Mucosa of gallbladder (tissue), 1 donor: ENCODE measurements at regions not wholly inside any gene's neighbourhood (a gene's known extent, or its start where the extent isn't known, plus 50 kb on each side); places are given as distances from the start of the nearest gene placed in this dataset.
"Not testable (repeated sequence)": the region's sequence is repeated elsewhere in the genome, so short reads cannot be mapped to it uniquely, and the experiment has no call there.

Experiments used
- DNase-seq: peaks from one replicate; pipeline ENCODE4 v3.0.0-alpha.2; 2020; ENCODE audit warnings: low spot score
- donor health status: DM: no; HTN: no; CAD: no.

DNA sequence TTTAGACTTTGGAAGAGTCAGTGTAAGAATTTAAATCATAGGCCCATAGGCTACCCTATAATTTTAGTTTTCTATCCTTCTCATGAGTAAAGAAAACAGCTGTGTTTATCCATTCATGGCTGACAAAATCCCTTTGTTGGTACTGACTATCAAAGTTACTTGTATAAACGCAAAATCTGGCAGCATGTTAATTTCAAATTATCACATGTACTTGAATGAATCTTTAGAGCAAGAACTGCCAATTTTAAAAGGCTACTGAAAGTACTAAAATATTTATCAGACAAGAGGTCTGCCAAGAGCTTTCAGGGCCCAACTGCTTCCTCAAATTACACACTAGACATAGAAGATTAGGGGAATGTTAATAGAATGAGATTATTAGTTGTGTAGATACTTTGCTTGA, 66.6 kb downstream of the MYL12B start:
- DNase-seq: no peak

DNA sequence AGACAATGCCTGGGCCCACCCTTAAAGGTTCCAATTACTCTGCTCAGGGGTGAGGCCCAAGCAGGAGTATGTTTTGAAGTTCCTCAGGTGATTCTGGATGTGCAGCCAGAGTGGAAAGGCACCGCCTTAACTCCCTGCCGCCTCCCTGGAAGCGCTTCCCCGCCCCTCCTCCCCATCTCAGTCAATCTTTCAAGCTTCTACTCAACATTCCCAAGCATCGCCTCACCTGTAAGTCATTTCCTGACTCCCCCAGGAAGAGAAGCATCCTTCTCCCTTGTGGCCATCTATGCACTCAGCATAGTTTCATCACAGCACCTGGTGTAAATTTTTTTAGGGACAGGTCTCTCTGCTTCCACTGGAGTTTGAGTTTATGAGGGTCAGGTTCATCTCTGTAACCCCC, 67.5 kb downstream of the MYL12B start:
- DNase-seq: no peak

DNA sequence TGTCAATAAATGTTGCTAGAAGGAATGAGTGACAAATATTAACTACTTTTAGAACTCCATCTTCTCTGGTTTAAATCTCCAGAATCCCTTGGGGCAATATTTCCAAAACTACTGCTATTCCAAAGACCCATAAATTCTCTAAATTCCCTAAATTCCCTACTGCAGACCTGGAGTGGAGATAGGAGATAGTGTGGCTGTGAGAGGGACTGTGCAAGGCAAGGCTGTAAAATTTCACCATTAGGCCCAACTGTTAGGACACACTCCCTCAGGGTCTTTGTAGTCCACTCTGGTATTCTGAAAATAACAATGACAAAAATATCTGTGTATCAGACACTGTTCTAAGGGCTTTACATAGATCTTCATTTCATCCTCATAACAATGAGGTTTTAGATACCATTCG, 67.9 kb downstream of the MYL12B start:
- no peak for DNase-seq

DNA sequence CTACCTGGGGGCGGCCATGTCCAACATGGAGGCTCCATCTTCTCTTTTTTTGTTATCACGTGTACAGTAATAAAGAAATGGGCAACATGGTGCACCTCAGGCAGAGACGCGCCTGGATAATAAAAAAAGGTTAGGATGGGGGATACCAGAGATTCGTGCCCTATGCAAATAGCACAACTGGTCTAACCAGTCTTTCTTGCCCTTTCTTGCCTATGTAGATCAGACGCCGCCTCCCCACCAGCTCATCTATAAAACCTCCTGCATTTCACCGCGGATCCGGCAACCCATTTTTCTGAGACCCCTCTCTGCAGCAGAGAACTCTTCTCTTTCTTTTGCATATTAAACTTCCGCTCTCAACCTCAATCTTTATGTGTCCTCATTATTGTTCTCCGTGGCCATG, 68.7 kb downstream of the MYL12B start:
- peak; percentile 12 for DNase-seq

DNA sequence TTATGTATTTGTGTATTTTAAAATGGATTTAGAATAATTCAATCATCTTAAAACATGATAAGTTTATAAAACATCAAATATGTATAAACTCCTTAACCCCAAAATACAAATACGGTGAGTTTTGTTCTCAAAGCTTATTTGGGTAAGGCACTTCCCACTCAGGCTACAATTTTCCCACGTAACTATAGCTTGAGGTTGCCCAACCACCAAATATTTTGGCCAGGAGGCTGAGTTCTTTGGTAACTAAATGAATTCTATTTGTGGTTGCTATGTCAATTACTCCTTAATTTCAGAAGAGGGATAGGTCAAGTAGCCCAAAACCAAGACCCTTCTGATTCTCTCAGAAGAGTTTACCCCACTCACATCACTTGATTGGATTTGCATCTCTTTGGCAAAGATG, 70.4 kb downstream of the MYL12B start:
- no peak for DNase-seq

DNA sequence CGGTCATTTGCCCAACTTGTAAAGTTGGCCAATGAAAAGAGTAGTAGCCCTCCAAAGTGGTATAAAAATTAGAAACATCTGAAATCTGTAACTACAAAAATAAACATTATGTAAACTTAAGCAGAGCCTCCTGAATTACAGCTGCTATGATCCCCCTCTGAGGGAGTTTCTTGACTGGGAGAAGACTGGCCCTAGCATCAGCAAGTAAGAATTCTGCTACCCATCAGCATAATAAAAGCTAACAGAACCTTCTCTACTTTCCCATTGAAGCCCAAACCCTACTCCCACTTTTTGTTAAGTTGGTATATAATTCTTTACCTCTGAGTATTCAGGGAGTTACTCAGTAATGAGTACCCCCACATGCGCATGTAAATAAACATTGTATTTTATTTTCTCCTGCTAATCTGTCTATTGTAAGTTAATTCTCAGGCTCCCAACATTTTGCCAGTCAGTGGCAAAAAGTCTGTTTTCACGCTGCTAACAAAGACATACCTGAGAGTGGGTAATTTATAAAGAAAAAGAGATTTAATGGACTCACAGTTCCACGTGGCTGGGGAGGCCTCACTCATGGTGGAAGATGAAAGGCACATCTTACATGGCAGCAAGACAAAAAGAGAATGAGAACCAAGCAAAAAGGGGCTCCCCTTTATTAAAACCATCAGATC, 71.3 kb downstream of the MYL12B start:
- no peak for DNase-seq

DNA sequence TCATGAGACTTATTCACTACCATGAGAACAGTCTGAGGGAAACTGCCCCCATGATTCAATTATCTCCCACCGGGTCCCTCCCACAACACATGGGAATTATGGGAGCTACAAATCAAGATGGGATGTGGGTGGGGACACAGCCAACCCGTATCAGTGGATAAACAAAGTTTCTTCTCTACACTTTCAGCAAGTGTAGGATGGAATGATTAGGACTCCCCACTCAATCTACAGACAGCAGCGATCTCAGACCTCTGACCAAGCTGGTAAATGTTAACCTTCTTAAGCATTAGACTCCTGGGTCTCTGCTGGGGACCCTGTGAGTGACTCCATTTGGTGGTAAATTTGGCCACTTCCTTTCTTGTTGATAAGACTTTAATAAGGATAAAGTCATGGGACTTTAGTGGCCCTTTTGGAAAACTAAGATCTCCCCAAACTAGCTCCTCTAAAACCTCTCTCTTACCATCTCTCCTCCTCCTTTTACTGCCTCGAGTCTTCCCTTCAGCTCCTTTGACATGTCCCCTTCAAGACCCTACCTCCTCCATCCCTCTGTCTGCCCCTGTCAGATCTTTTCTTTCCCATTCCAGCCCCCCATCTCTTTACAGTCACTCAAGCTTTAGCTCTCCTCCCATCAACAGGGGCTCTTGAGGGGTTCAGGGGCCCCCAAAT, 71.9 kb downstream of the MYL12B start:
- DNase-seq: no peak

DNA sequence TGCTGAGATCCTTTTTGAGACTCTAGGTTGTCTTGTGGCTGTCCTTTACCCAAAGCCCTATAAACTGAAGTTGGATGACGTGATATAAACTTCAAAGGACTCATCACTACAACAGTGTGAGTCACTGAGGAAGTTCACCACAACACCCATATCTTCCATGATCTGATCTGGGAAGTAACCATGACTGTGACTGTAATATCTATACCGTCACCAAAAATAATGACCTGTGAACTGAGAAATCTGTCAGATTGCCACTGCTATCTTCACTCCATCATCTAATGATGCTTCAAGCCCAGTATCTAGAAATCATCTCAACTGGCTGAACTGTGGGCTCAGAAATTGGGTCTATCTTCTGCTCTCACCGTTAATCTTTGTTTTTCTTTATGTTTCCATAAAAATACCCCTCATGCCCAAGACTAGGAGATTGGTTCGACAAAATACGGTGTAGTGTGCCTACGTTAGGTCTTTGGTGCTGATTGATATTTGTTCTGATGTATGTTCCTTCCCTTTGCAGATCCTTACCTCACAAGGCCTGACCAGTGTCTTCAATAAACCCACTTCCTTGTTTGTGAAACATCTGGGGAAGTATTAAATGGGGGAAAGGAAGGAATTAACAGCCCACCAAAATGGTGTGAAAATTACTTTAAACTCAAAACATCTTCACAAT, 78.2 kb downstream of the MYL12B start:
- DNase-seq: no peak

DNA sequence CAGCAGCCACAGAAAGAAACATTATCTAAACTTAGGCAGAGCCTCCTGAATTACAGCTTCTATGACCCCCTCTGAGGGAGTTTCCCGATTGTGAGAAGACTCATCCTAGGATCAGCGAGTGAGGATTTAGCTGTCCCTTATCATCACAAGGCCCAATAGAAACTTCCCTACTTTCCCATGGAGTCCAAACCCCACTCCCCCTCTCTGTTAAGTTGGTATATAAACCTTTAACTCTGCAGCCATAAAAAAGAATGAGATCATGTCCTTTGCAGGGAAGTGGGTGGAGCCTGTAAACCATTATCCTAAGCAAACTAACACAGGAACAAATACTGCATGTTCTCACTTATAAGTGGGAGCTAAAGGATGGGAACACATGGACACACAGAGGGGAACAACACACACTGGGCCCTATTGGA, 78.8 kb downstream of the MYL12B start:
- DNase-seq: no peak

DNA sequence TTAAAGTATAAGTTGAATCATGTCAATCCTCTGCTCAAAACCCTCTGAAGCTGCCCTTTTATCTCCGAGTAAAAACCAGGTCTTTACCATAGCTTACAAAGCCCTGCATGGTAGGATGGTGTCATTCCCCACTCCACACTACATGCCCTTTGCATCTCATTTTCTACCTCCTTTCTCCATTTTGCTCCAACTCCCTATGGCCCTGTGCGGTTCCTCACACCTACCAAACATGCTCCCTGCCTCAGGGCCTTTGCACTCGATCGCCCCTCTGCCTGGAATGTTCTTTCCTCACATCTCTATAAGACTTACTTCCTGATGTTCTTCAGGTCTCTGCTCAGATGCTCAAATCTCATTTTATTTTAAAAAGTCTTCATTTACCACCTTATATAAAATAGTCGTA, 80.7 kb downstream of the MYL12B start:
- no peak for DNase-seq

DNA sequence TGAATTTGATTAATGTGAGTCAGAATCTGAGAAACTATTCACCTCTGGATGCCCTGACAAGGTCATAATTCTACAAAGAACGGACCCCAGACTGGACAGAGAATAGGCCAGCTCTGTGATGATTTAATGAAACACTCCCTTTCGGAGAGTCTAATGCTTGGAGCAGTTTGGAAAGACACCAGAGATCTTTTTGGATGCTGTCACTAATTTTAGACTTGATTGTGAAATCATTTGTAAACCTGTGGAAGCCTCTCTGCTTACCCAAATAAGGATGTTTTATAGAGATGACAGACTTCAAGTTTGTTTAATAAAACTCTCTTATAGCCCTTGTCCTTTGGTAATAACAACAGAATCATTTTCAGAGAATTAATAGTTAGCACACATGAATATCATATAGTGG, 83.5 kb downstream of the MYL12B start:
- DNase-seq: no peak

DNA sequence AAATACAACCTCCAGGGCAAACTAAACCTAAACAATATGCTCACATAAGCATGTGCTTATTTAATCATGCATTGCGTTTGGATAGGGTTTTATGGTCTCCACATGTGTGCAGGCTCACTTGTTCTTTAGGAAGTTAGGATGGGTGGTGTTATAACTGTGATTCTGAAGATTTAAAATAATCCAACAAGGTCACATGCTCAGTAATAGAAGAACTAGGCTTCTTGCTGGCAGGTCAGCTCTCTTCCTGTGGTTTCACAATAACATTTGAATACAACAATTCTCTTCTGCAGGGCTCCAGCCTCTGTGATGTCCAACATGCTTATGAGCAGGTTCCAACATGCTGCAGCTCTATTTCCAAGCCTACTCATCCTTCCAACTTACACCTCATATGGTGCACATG, 84.0 kb downstream of the MYL12B start:
- no peak for DNase-seq

DNA sequence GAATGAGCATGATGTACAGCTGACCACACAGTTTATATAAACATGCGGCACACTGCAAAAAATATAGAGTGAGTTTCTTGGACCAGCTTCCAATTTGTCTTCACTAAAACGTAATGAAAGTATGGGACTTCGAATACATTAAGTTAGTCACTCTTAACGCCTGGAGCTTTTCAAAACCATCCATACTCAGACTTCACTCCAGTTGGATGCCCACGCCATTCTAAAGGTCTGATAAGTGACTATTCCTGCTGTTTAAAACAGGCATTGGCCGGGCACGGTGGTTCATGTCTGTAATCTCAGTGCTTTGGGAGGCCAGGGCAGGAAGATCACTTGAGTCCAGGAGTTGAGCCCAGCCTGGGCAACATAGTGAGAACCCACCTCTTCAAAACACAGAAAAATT, 84.6 kb downstream of the MYL12B start:
- DNase-seq: no peak

DNA sequence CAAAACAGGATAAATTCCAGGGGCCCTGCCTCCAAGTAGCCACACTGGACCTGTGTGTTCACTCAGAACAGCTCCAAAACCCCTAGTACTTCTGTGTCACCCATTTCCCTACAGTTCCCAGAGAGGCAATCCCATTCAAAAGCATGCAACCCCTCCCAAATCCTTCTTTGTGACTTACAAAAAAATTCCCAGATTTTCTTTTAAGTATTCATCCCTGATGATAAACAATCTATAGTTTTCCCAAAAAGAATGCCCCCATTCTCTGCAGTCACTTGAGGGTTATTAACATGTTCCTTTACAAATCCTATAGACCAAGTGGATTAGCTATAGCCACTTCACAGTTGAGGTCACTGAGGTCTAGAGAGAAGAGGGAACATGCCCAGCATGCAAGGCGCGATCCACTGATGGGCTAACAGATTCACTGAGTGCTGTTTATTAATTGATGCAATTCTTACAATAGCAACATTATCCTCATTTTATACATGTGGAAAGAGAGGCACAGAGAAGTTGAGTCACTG, 85.4 kb downstream of the MYL12B start:
- DNase-seq: no peak

DNA sequence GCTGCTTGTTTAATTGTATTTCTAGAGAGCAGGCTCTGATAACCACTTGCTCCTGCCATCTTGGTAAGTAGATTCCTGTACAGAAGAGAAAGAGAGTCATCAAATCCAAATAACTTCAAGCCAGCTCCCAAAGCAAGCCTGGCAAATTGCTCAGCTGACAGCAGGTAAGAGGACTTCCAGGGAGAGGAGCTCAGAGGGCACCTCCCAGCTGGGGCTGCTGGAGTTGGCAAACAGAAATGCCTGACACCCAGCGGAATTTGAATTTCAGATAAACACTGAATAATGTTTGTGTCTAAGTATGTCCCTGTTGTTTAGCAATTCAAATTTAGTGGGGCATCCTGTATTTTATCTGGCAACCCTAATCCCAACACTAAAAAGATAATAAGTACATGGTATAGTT, 86.2 kb downstream of the MYL12B start:
- no peak for DNase-seq

DNA sequence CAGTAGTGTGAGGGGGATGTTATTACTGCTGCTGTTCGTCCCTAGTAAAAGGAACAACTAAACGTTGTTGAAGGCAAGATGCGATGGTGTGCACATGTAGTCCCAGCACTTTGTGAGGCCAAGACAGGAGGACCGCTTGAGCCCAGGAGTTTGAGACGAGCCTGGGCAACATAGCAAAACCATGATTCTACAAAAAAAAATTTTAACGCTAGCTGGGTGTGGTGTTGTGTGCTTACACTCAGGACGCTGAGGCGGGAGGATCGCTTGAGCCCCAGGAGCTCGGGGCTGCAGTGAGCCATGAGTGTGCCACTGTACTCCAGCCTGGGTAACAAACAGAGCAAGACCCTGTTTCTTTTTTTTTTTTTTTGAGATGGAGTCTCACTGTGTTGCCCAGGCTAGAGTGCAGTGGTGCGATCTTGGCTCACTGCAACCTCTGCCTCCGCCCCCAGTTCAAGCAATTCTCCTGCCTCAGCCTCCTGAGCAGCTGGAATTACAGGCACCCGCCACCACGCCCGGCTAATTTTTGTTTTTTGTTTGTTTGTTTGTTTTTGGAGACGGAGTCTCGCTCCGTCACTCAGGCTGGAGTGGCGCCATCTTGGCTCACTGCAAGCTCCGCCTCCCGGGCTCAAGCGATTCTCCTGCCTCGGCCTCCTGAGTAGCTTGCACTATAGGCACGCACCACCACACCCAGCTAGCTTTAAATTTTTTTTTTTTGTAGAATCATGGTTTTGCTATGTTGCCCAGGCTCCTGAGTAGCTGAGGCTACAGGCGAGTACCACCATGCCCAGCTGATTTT, 87.3 kb downstream of the MYL12B start:
- not testable (repeated sequence) for DNase-seq

DNA sequence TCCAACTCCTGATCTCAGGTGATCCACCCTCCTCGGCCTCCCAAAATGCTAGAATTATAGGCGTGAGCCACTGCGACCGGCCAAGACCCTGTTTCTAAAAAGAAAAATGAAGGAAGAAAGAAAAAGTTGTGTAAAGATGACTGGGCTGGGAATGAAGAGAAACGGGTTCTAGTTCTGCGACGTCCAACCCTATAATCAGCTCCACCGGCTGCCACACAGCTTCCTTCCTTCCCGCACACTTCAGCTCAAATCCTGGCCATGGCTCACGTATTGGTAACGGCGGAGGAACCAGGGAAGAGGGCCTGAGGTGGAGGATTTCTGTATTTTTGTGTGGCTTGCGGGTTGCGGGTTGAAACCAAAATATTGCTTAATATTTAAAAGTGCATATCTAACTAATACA, 88.1 kb downstream of the MYL12B start:
- no peak for DNase-seq

DNA sequence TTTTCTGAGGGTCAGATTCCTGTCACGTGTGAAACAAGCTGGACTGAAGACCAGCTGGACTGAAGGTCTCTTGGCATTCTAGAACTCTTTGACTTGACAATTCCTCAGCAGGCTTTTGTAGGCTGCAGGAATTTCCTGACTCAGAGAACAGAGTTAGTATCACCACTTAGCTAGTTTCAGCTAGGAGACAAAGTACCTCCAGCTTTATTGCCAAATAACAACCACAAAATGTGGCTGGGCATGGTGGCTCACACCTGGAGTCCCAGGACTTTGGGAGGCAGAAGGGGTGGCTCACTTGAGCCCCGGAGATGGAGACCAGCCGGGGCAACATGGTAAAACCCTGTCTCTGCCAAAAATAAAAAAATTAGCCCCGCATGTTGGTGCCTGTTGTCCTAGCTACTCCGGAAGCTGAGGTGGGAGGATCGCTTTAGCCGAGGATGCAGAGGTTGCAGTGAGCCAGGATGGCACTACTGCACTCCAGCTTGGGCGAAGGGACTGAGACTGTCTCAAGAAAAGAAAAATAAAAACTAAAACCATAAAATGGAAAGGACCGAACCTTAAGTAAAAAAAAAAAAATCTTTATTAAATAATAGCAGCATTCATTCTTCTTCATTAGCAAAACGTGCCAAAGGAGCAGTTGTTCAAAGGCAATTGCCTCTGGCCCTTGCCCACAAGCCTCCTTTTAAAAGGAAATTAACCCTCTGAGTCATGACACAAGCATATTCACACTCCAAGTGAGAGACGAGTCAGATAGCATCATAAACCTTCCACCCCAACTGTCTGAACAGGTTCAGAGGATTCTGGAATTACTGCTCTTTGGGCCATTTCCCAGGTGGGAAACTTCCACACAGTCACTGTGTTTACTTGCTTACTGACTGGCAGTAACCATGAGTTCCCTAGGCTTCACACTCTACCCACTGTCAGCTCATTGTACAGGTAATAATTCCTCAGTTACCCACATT, 88.9 kb downstream of the MYL12B start:
- no peak for DNase-seq

DNA sequence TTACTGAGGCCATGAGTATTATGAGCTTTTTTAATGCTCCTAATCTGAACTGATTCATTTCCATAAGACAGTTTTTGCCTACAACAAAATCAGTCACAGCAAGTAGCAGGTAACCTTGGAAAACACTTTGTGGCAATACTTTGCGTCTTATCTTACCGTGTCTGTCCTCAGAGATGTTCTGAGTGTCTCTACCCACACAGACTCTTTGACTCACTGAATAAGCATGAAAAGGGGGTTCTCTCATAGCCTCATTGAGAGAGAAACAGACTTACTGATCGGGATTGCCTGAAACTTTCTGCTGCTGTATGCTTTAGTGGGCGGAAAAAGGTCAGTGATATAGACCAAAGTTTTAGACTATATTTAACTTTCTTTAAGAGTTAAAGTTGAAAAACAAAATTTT, 92.6 kb downstream of the MYL12B start:
- DNase-seq: no peak

DNA sequence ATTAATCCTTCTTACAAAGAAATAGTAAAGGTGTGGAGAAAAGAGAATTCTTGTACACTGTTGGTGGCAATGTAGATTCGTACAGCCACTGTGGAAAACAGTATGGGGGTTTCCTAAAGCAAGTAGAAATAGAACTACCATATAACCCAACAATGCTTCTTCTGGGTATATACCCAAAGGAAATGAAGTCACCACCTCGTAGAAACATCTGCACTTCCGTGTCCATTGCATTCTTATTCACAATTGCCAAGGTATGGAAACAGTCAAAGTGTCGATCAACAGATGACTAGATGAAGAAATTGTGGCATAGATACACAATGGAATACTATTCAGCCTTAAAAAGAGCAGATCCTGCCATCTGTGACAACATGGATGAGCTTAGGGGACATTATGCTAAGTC, 93.4 kb upstream of the TGIF1 start:
- no peak for DNase-seq

DNA sequence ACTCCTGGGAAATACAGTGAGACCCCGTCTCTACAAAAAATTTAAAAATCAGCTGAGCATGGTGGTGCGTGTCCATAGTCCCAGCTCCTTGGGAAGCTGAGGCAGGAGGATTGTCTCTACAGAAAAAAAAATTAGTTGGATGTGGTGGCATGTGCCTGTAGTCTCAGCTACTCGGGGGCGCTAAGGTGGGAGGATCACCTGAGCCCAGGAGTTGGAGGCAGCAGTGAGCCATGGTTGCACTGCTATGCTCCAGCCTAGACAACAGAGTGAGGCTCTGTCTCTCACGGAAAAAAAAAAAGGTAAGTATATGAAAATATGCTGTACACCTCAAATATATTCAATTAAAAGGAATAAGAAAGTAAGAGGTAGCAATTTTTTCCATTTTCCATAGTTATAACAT, 92.5 kb upstream of the TGIF1 start:
- no peak for DNase-seq
